ENCODE measurements at regions not wholly inside any gene's neighbourhood (a gene's known extent, or its start where the extent isn't known, plus 50 kb on each side); places are given as distances from the start of the nearest gene placed in this dataset.

DNA sequence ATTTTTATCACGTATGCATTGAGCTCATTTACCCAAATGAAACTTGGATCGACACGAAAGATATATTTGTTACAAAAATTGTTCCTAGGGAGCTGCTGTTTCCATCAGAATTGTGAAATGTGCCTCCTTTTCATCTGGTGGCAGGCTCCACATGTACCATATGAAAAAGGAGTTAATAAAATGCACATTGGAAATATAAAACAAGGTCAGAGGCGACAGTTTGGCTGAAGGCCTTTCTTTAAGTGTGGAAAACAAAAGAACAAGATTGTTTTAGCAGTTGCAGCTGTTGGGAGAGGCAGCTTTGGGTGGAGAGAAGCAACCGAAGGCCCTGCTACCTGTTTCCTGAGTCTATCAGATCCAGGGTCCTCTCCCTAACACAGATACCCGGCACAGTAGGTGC lies 334.5 kb upstream of the NT5E start:
- intact Hi-C loops (cut with DNase I) = no loop called here
- H3K4me1 ChIP-seq = no peaks in the 10 kb centered on the region
- 61 to 71% (median 64%) methylated on average over 6 of the region's 6 CpGs for WGBS, 3 donors
- no peaks in the 10 kb centered on the region for H3K36me3 ChIP-seq (ENCODE audit: insufficient read depth in 1 of 2, low read depth in 1 of 2)
- DNase-seq = no peak
- H3K27ac ChIP-seq = no peak overlapping the region
- H3K27me3 ChIP-seq (ENCODE audit: insufficient read depth in 3 of 3, low read length in 2 of 3) = peaks cover 0 to 3% (median 0%) of the 10 kb centered on the region in 3 donors
- TF ChIP-seq, protein P1, sequence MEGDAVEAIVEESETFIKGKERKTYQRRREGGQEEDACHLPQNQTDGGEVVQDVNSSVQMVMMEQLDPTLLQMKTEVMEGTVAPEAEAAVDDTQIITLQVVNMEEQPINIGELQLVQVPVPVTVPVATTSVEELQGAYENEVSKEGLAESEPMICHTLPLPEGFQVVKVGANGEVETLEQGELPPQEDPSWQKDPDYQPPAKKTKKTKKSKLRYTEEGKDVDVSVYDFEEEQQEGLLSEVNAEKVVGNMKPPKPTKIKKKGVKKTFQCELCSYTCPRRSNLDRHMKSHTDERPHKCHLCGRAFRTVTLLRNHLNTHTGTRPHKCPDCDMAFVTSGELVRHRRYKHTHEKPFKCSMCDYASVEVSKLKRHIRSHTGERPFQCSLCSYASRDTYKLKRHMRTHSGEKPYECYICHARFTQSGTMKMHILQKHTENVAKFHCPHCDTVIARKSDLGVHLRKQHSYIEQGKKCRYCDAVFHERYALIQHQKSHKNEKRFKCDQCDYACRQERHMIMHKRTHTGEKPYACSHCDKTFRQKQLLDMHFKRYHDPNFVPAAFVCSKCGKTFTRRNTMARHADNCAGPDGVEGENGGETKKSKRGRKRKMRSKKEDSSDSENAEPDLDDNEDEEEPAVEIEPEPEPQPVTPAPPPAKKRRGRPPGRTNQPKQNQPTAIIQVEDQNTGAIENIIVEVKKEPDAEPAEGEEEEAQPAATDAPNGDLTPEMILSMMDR (IDR thresholded peaks at IDR 0.05) = no peak
- no peaks in the 10 kb centered on the region for H3K9me3 ChIP-seq
- H3K4me3 ChIP-seq = no peak overlapping the region
- no peak for ATAC-seq

DNA sequence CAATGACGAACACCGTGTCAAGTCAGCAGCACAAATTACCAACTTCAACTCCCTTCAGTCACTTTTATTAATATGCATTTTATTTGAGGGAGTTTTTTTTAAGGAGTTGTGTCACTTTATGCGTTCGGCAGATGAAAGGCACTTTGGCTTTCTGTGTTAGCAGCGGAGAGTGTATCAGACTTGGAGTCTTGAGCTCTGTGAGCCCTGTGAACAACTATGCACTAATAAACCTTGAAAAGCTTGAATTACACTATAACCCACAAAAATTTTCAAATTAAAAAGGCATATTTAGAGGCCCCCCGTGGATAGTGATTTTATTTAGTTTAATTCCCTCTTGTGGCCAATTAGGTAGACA lies 335.3 kb upstream of the NT5E start:
- Histone ChIP-seq H3K27me3 (ENCODE audit: insufficient read depth in 3 of 3, low read length in 2 of 3) (peaks cover 0 to 3% (median 0%) of the 10 kb centered on the region in 3 donors), H3K36me3 (ENCODE audit: insufficient read depth in 1 of 2, low read depth in 1 of 2) (no peaks in the 10 kb centered on the region), H3K27ac (no peak overlapping the region), H3K4me3 (peak overlapping the region; percentile 29), H3K9me3 (no peaks in the 10 kb centered on the region), H3K4me1 (no peaks in the 10 kb centered on the region)
- intact Hi-C loops (cut with DNase I) = no loop called here
- 16 to 20% (median 17%) methylated on average over 6 of the region's 6 CpGs for WGBS, 3 donors
- no peak for ATAC-seq
- no peak for DNase-seq
- TF ChIP-seq, protein P1 (IDR thresholded peaks at IDR 0.05) = no peak

DNA sequence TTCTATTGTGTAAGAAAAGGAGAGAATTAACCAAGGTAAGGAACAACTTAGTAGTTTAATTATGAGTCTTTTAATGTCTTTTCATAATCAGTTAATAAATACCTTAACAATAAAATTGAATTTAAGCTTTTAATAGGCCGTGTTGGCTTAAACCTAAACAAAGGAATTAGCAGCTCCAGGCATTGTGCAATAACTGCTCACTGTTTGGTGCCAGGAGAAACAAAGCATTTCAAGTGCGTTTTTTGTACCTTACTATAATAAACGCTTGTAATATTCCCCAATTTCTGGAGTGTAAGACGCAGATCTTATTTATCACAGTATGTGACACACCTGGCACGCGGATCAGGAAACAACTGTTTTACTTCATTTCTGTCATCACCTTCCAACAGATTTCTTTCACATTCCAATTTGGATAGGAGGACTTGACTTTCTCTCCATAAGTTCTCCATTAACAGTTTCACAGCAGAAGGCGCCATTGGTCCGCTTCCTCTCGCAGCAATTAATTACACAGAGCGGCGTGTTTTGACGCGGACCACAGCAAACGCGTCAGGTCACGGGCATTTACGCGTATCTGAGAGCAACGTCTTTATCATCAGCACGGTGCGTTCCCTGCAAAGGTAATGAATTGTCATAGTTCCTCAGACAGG lies 335.8 kb upstream of the NT5E start:
- WGBS, 3 donors = 13 to 25% (median 17%) methylated on average over 21 of the region's 21 CpGs
- ATAC-seq (no peak), DNase-seq (no peak)
- no peaks in the 10 kb centered on the region for H3K36me3 ChIP-seq (ENCODE audit: insufficient read depth in 1 of 2, low read depth in 1 of 2)
- TF ChIP-seq, protein P1 (IDR thresholded peaks at IDR 0.05) = no peak
- no peaks in the 10 kb centered on the region for H3K4me1 ChIP-seq
- peaks cover 0 to 3% (median 0%) of the 10 kb centered on the region in 3 donors for H3K27me3 ChIP-seq (ENCODE audit: insufficient read depth in 3 of 3, low read length in 2 of 3)
- H3K4me3 ChIP-seq = peak overlapping the region; percentile 29
- no peaks in the 10 kb centered on the region for H3K9me3 ChIP-seq
- intact Hi-C loops (cut with DNase I) = no loop called here
- H3K27ac ChIP-seq = no peak overlapping the region

DNA sequence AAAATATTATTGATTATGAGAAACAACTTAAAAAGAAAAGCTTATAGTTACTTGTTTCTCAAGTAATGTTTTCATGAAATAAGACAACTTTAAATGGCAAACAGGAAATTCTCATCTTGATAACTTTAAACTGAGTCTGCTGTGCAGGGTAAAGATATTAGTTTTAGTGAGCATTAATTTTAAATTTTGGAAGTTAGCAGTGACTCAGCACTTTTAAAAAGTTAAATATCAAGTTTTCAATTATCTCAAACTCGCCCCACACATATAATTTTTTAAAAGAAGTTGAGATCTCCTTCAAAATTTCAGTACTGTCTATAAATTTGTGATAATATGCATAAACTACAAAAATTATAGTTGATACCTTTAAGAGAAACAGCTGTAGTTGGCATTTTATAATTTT lies 337.3 kb upstream of the NT5E start:
- intact Hi-C loops (cut with DNase I) = no loop called here
- Histone ChIP-seq H3K36me3 (ENCODE audit: insufficient read depth in 1 of 2, low read depth in 1 of 2) (no peaks in the 10 kb centered on the region), H3K4me1 (no peaks in the 10 kb centered on the region), H3K9me3 (no peaks in the 10 kb centered on the region), H3K27ac (no peak overlapping the region), H3K4me3 (no peak overlapping the region), H3K27me3 (ENCODE audit: insufficient read depth in 3 of 3, low read length in 2 of 3) (peaks cover 0 to 3% (median 0%) of the 10 kb centered on the region in 3 donors)
- no peak for ATAC-seq
- WGBS, 3 donors = 78 to 90% (median 86%) methylated on average over 1 of the region's 1 CpG
- TF ChIP-seq, protein P1 (IDR thresholded peaks at IDR 0.05) = no peak
- no peak for DNase-seq

DNA sequence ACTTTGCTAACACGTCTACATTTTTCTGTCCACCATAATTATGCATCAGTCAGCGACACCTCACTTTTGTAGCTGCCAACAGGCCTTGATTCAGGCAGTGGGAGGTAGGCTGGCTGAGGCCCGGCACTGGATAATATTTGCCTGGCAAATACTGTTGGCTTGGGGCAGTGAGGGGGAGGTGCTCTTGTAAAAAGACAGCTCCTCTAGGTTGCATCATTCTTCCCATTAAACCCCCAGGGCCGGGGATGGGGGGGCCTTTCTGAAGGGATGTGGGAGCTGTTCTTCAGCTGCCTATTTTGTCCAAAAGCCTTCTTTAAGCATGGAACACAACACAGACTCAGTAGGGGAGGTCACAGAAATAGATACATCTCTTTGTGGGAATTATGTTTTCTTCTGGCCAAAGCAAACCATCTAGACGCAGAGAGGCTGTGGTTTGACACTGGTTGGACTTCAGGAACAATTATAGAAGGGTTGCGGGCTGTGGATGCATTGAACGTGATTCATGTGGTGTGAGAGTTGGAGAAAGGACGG lies 338.3 kb upstream of the NT5E start:
- no peak overlapping the region for H3K4me3 ChIP-seq
- intact Hi-C loops (cut with DNase I) = no loop called here
- H3K36me3 ChIP-seq (ENCODE audit: insufficient read depth in 1 of 2, low read depth in 1 of 2) = no peaks in the 10 kb centered on the region
- no peaks in the 10 kb centered on the region for H3K4me1 ChIP-seq
- TF ChIP-seq, protein P1 (IDR thresholded peaks at IDR 0.05) = no peak
- ATAC-seq = no peak
- H3K27me3 ChIP-seq (ENCODE audit: insufficient read depth in 3 of 3, low read length in 2 of 3) = peaks cover 0 to 3% (median 0%) of the 10 kb centered on the region in 3 donors
- no peak overlapping the region for H3K27ac ChIP-seq
- H3K9me3 ChIP-seq = no peaks in the 10 kb centered on the region
- 66 to 71% (median 68%) methylated on average over 8 of the region's 8 CpGs for WGBS, 3 donors
- no peak for DNase-seq
